Lower leg skin (tissue), 3 donors: ENCODE measurements at regions not wholly inside any gene's neighbourhood (a gene's known extent, or its start where the extent isn't known, plus 50 kb on each side); places are given as distances from the start of the nearest gene placed in this dataset.

Experiments used
- POLR2A ChIP-seq, 2 donors: fragments of 450-650 bp; IDR thresholded peaks; one replicate each; pipeline ENCODE4 v1.6.1; 2016 to 2017; ENCODE audit warnings: antibody characterized with exemption in 2 of 2, mild to moderate bottlenecking in 1 of 2, moderate library complexity in 1 of 2
- TF ChIP-seq, protein P1 (sequence below), 3 donors: fragments of 450-650 bp; IDR thresholded peaks; one replicate each; pipeline ENCODE4 v1.5.1; 2016; ENCODE audit warnings: antibody characterized with exemption in 3 of 3, mild to moderate bottlenecking in 3 of 3, moderate library complexity in 2 of 3

DNA sequence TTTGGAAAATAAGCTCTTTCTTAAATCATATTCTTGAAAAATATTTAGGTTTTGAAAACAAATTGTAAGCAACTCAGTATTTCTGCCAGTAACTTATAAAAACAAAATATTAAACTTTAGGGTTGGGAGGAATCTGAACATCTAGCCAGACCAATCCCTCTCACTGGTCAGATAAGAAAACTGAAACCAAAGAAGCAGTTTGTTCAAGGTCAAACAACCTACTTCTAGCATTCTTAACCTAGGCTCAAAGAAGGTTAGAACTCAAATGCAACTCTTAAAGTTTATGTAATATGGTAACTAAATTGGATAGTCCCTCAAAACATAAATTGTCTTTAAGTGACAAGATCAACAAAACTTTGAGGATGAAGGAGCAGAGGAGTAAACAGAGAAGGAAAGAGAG, 374.9 kb upstream of the TNC start:
- TF ChIP-seq, protein P1, sequence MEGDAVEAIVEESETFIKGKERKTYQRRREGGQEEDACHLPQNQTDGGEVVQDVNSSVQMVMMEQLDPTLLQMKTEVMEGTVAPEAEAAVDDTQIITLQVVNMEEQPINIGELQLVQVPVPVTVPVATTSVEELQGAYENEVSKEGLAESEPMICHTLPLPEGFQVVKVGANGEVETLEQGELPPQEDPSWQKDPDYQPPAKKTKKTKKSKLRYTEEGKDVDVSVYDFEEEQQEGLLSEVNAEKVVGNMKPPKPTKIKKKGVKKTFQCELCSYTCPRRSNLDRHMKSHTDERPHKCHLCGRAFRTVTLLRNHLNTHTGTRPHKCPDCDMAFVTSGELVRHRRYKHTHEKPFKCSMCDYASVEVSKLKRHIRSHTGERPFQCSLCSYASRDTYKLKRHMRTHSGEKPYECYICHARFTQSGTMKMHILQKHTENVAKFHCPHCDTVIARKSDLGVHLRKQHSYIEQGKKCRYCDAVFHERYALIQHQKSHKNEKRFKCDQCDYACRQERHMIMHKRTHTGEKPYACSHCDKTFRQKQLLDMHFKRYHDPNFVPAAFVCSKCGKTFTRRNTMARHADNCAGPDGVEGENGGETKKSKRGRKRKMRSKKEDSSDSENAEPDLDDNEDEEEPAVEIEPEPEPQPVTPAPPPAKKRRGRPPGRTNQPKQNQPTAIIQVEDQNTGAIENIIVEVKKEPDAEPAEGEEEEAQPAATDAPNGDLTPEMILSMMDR (IDR thresholded peaks at IDR 0.05): no peak
- no peak for TF ChIP-seq POLR2A (IDR thresholded peaks at IDR 0.05)
